Prostate gland (tissue), 2 donors: ENCODE measurements at regions not wholly inside any gene's neighbourhood (a gene's known extent, or its start where the extent isn't known, plus 50 kb on each side); places are given as distances from the start of the nearest gene placed in this dataset.

Source experiments
- CTCF ChIP-seq, 4 experiments: fragments of 200-600 bp in 2 of 4; fragments of 450-650 bp in 2 of 4; sonication (generic) in 2 of 4; IDR thresholded peaks; 1 replicate in 3 of 4; 2 replicates in 1 of 4; pipeline ENCODE4 v1.5.1; 2016 to 2019; ENCODE audit warnings: antibody characterized with exemption in 4 of 4, mild to moderate bottlenecking in 2 of 4, moderate library complexity in 2 of 4
- POLR2A ChIP-seq: fragments of 450-650 bp; IDR thresholded peaks from one replicate; pipeline ENCODE4 v1.6.1; 2016; ENCODE audit warnings: antibody characterized with exemption, mild to moderate bottlenecking
- POLR2AphosphoS5 ChIP-seq: sonication (generic); formaldehyde crosslinking; IDR thresholded peaks from one replicate; pipeline ENCODE4 v1.6.1; 2017; ENCODE audit warnings: antibody characterized with exemption

GRCh38 chr3:124393340-124393739 lies 336.9 kb upstream of the UMPS start:
- TF ChIP-seq POLR2A = no peak
- no peak for TF ChIP-seq CTCF (IDR thresholded peaks at IDR 0.05)
- TF ChIP-seq POLR2AphosphoS5 = no peak
